DND-41 (cell line): ENCODE measurements at regions not wholly inside any gene's neighbourhood (a gene's known extent, or its start where the extent isn't known, plus 50 kb on each side); places are given as distances from the start of the nearest gene placed in this dataset.
"Not testable (repeated sequence)": the region's sequence is repeated elsewhere in the genome, so short reads cannot be mapped to it uniquely, and the experiment has no call there.

Experiments used
- ATAC-seq: fragments of 200-7000 bp; cut with Tn5 transposase; 3 replicates; pipeline ENCODE4 v1.9.1; 2021; ENCODE audit warnings: low read depth; ENCODE audit not compliant: insufficient read depth
- DNase-seq: peaks from one replicate; pipeline ENCODE4 v3.0.0-alpha.2; 2020
- H2AFZ ChIP-seq: 2 replicates; pipeline ENCODE4 v1.6.0; 2012; ENCODE audit warnings: low read depth, low read length
- H3K27ac ChIP-seq: 2 replicates; pipeline ENCODE4 v1.5.1; 2012; ENCODE audit warnings: low read length, inconsistent platforms
- H3K27me3 ChIP-seq: fragments of 200-600 bp; sonication (generic); 2 replicates; pipeline ENCODE4 v1.6.0; 2012; ENCODE audit warnings: low read length, mild to moderate bottlenecking, inconsistent platforms; ENCODE audit not compliant: insufficient read depth, poor library complexity
- H3K36me3 ChIP-seq: 2 replicates; pipeline ENCODE4 v1.5.1; 2012; ENCODE audit warnings: low read length, inconsistent platforms; ENCODE audit not compliant: insufficient read depth
- H3K4me1 ChIP-seq: 2 replicates; pipeline ENCODE4 v1.5.1; 2012; ENCODE audit warnings: mild to moderate bottlenecking, low read length; ENCODE audit not compliant: insufficient read depth
- H3K4me2 ChIP-seq: 2 replicates; pipeline ENCODE4 v1.6.0; 2012; ENCODE audit warnings: mild to moderate bottlenecking, moderate library complexity, low read length, inconsistent platforms; ENCODE audit not compliant: insufficient read depth
- H3K4me3 ChIP-seq, 2 experiments: fragments of 200-600 bp in 1 of 2; shearing (Covaris generic) in 1 of 2; 2 replicates each; pipeline ENCODE4 v1.5.1; 2012 to 2016; ENCODE audit warnings: inconsistent platforms in 2 of 2, low read length in 2 of 2, mild to moderate bottlenecking in 2 of 2, low read depth in 1 of 2, moderate library complexity in 1 of 2
- H3K79me2 ChIP-seq: 2 replicates; pipeline ENCODE4 v1.6.0; 2012; ENCODE audit warnings: low read length, inconsistent platforms; ENCODE audit not compliant: insufficient read depth
- H3K9ac ChIP-seq: 2 replicates; pipeline ENCODE4 v1.6.0; 2012; ENCODE audit warnings: low read depth, mild to moderate bottlenecking, inconsistent platforms, low read length, moderate library complexity
- H3K9me3 ChIP-seq: 2 replicates; pipeline ENCODE4 v1.5.1; 2012; ENCODE audit warnings: low read length, moderate library complexity, mild to moderate bottlenecking, inconsistent platforms; ENCODE audit not compliant: insufficient read depth, severe bottlenecking
- H4K20me1 ChIP-seq: 2 replicates; pipeline ENCODE4 v1.6.0; 2012; ENCODE audit warnings: low read length; ENCODE audit not compliant: insufficient read depth
- CTCF ChIP-seq: IDR thresholded peaks from 2 replicates; pipeline ENCODE4 v1.5.1; 2012; ENCODE audit warnings: borderline replicate concordance, low read length, moderate library complexity, mild to moderate bottlenecking; ENCODE audit not compliant: poor library complexity, severe bottlenecking; ENCODE audit errors: extremely low read depth
- EZH2 ChIP-seq: IDR thresholded peaks from 3 replicates; pipeline ENCODE4 v1.6.1; 2012; ENCODE audit warnings: borderline replicate concordance, low read depth, mild to moderate bottlenecking, moderate library complexity, low read length, inconsistent platforms; ENCODE audit not compliant: severe bottlenecking

GRCh38 chr1:177645491-177646190, 324.2 kb downstream of the SEC16B start:
- no peak for ATAC-seq
- no peak overlapping the region for H3K9ac ChIP-seq
- TF ChIP-seq EZH2 (no peak), CTCF (no peak)
- H3K4me3 ChIP-seq: no peak overlapping the region
- H3K4me2 ChIP-seq: no peak overlapping the region
- no peaks in the 10 kb centered on the region for H3K9me3 ChIP-seq
- no peak overlapping the region for H3K27ac ChIP-seq
- H3K36me3 ChIP-seq: no peaks in the 10 kb centered on the region
- H4K20me1 ChIP-seq: no peaks in the 10 kb centered on the region
- H2AFZ ChIP-seq: no peak overlapping the region
- H3K79me2 ChIP-seq: no peaks in the 10 kb centered on the region
- no peaks in the 10 kb centered on the region for H3K27me3 ChIP-seq
- DNase-seq: no peak
- H3K4me1 ChIP-seq: no peaks in the 10 kb centered on the region

- Histone ChIP-seq H3K27ac (no peak overlapping the region), H3K9ac (no peak overlapping the region), H3K27me3 (no peaks in the 10 kb centered on the region), H3K9me3 (no peaks in the 10 kb centered on the region), H3K79me2 (no peaks in the 10 kb centered on the region), H3K4me3 (no peak overlapping the region), H3K4me2 (no peak overlapping the region), H2AFZ (no peak overlapping the region), H3K36me3 (no peaks in the 10 kb centered on the region), H3K4me1 (no peaks in the 10 kb centered on the region), H4K20me1 (no peaks in the 10 kb centered on the region)
- ATAC-seq: no peak
- no peak for DNase-seq
- TF ChIP-seq EZH2 (no peak), CTCF (no peak)
Observed at GRCh38 chr1:177640687-177641086, 329.2 kb downstream of the SEC16B start.

GRCh38 chr1:177634151-177634550, 335.7 kb downstream of the SEC16B start:
- not testable (repeated sequence) for H3K9me3 ChIP-seq, H3K36me3 ChIP-seq, DNase-seq, H3K4me2 ChIP-seq, H2AFZ ChIP-seq, H3K9ac ChIP-seq, ATAC-seq, H4K20me1 ChIP-seq, H3K4me3 ChIP-seq, H3K79me2 ChIP-seq, H3K27me3 ChIP-seq, H3K4me1 ChIP-seq, H3K27ac ChIP-seq

GRCh38 chr1:177632923-177633615, 336.8 kb downstream of the SEC16B start:
- Histone ChIP-seq H3K27ac (no peak overlapping the region), H3K4me3 (no peak overlapping the region), H2AFZ (no peak overlapping the region), H3K4me2 (no peak overlapping the region), H3K4me1 (no peaks in the 10 kb centered on the region), H3K9me3 (no peaks in the 10 kb centered on the region), H3K9ac (no peak overlapping the region), H3K36me3 (no peaks in the 10 kb centered on the region), H4K20me1 (no peaks in the 10 kb centered on the region), H3K27me3 (no peaks in the 10 kb centered on the region), H3K79me2 (no peaks in the 10 kb centered on the region)
- ATAC-seq (no peak), DNase-seq (no peak)
- TF ChIP-seq CTCF: no peak
- TF ChIP-seq EZH2: no peak
